ENCODE measurements at regions not wholly inside any gene's neighbourhood (a gene's known extent, or its start where the extent isn't known, plus 50 kb on each side); places are given as distances from the start of the nearest gene placed in this dataset.

GRCh38 chr4:38313175-38313574, 350.8 kb upstream of the KLF3 start:
- no peak for DNase-seq (ENCODE audit: low spot score)

GRCh38 chr4:38313999-38314561, 349.9 kb upstream of the KLF3 start:
- DNase-seq (ENCODE audit: low spot score): no peak

GRCh38 chr4:38314663-38315062, 349.3 kb upstream of the KLF3 start:
- no peak for DNase-seq (ENCODE audit: low spot score)

- DNase-seq (ENCODE audit: low spot score): no peak
Measured at GRCh38 chr4:38315286-38315685, 348.7 kb upstream of the KLF3 start.

GRCh38 chr4:38316045-38316444, 348.0 kb upstream of the KLF3 start:
- no peak for DNase-seq (ENCODE audit: low spot score)

GRCh38 chr4:38317041-38317674, 346.8 kb upstream of the KLF3 start:
- DNase-seq (ENCODE audit: low spot score): no peak

GRCh38 chr4:38318737-38319455, 345.1 kb upstream of the KLF3 start:
- DNase-seq (ENCODE audit: low spot score): peak; percentile 86

GRCh38 chr4:38319456-38320342, 344.3 kb upstream of the KLF3 start:
- peak; percentile 96 for DNase-seq (ENCODE audit: low spot score)

- DNase-seq (ENCODE audit: low spot score): no peak
Measured at GRCh38 chr4:38320343-38320695, 343.7 kb upstream of the KLF3 start.

- no peak for DNase-seq (ENCODE audit: low spot score)
Measured at GRCh38 chr4:38320833-38321232, 343.2 kb upstream of the KLF3 start.

- no peak for DNase-seq (ENCODE audit: low spot score)
Measured at GRCh38 chr4:38322714-38323113, 341.3 kb upstream of the KLF3 start.

GRCh38 chr4:38323141-38323641, 340.8 kb upstream of the KLF3 start:
- peak; percentile 32 for DNase-seq (ENCODE audit: low spot score)

GRCh38 chr4:38324861-38325628, 339.0 kb upstream of the KLF3 start:
- DNase-seq (ENCODE audit: low spot score): no peak

- DNase-seq (ENCODE audit: low spot score): no peak
Measured at GRCh38 chr4:38325629-38325913, 338.4 kb upstream of the KLF3 start.

GRCh38 chr4:38326499-38326898, 337.5 kb upstream of the KLF3 start:
- no peak for DNase-seq (ENCODE audit: low spot score)

- no peak for DNase-seq (ENCODE audit: low spot score)
Measured at GRCh38 chr4:38327174-38327573, 336.8 kb upstream of the KLF3 start.

- no peak for DNase-seq (ENCODE audit: low spot score)
Measured at GRCh38 chr4:38328989-38329729, 334.8 kb upstream of the KLF3 start.

GRCh38 chr4:38330321-38330720, 333.7 kb upstream of the KLF3 start:
- no peak for DNase-seq (ENCODE audit: low spot score)

GRCh38 chr4:38330936-38331335, 333.1 kb upstream of the KLF3 start:
- DNase-seq (ENCODE audit: low spot score): no peak

GRCh38 chr4:38332699-38333098, 331.3 kb upstream of the KLF3 start:
- no peak for DNase-seq (ENCODE audit: low spot score)

- DNase-seq (ENCODE audit: low spot score): peak; percentile 52
Measured at GRCh38 chr4:38333219-38333618, 330.8 kb upstream of the KLF3 start.

Data from activated CD4-positive, alpha-beta T cell treated with anti-CD3 and anti-CD28 coated beads, Interleukin-2, Interleukin-4, amounts not matched to agents 100 ng/mL and 50 ng/mL, durations not matched to agents 16 hours and 8 hours (primary cell).